Erythroblast (primary cell): ENCODE measurements at regions not wholly inside any gene's neighbourhood (a gene's known extent, or its start where the extent isn't known, plus 50 kb on each side); places are given as distances from the start of the nearest gene placed in this dataset.

Experiments used
- GATA1 ChIP-seq: IDR thresholded peaks from 2 replicates; pipeline ENCODE4 v1.6.1; 2011; ENCODE audit warnings: low read depth, mild to moderate bottlenecking, control low read depth, low read length, moderate library complexity
- POLR2A ChIP-seq: IDR thresholded peaks from 2 replicates; pipeline ENCODE4 v1.6.1; 2011; ENCODE audit warnings: mild to moderate bottlenecking, low read length

- TF ChIP-seq POLR2A (no peak), GATA1 (no peak)
Measured at GRCh38 chr15:98322581-98322980, 325.8 kb upstream of the IGF1R start.
